GM06990 (cell line): ENCODE measurements at regions not wholly inside any gene's neighbourhood (a gene's known extent, or its start where the extent isn't known, plus 50 kb on each side); places are given as distances from the start of the nearest gene placed in this dataset.
"Not testable (repeated sequence)": the region's sequence is repeated elsewhere in the genome, so short reads cannot be mapped to it uniquely, and the experiment has no call there.

ENCODE experiments used
- DNase-seq: peaks from one replicate; pipeline ENCODE4 v3.0.0-alpha.2; 2011; ENCODE audit not compliant: insufficient read length; ENCODE audit errors: extremely low read depth
- H3K27me3 ChIP-seq: replicated peaks from 2 replicates; pipeline ENCODE4 v1.6.0; 2011; ENCODE audit warnings: low read length; ENCODE audit not compliant: control insufficient read depth, insufficient read depth
- H3K36me3 ChIP-seq: 2 replicates; pipeline ENCODE4 v1.5.1; 2011; ENCODE audit warnings: low read length; ENCODE audit not compliant: control insufficient read depth, insufficient read depth
- H3K4me3 ChIP-seq: replicated peaks from 2 replicates; pipeline ENCODE4 v1.5.1; 2011; ENCODE audit warnings: low read depth, mild to moderate bottlenecking, control low read depth, low read length

GRCh38 chr1:206359377-206359776 is 110.9 kb upstream of the IKBKE start:
- H3K27me3 ChIP-seq, DNase-seq, H3K36me3 ChIP-seq, H3K4me3 ChIP-seq: not testable (repeated sequence)

GRCh38 chr1:206361978-206362543 is 108.2 kb upstream of the IKBKE start:
- not testable (repeated sequence) for DNase-seq, H3K36me3 ChIP-seq, H3K4me3 ChIP-seq, H3K27me3 ChIP-seq

- H3K4me3 ChIP-seq, H3K27me3 ChIP-seq, H3K36me3 ChIP-seq, DNase-seq: not testable (repeated sequence)
Measured at GRCh38 chr1:206362994-206363393, 107.3 kb upstream of the IKBKE start.

- DNase-seq, H3K27me3 ChIP-seq, H3K4me3 ChIP-seq, H3K36me3 ChIP-seq: not testable (repeated sequence)
Measured at GRCh38 chr1:206365271-206365670, 105.0 kb upstream of the IKBKE start.

- not testable (repeated sequence) for DNase-seq, H3K27me3 ChIP-seq, H3K36me3 ChIP-seq, H3K4me3 ChIP-seq
Measured at GRCh38 chr1:206366131-206366530, 104.1 kb upstream of the IKBKE start.

- not testable (repeated sequence) for H3K36me3 ChIP-seq, H3K4me3 ChIP-seq, H3K27me3 ChIP-seq, DNase-seq
Measured at GRCh38 chr1:206366772-206367171, 103.5 kb upstream of the IKBKE start.

GRCh38 chr1:206367955-206368622 is 102.2 kb upstream of the IKBKE start:
- H3K36me3 ChIP-seq, H3K4me3 ChIP-seq, H3K27me3 ChIP-seq, DNase-seq: not testable (repeated sequence)

GRCh38 chr1:206374725-206375124 is 95.6 kb upstream of the IKBKE start:
- not testable (repeated sequence) for H3K36me3 ChIP-seq, DNase-seq, H3K4me3 ChIP-seq, H3K27me3 ChIP-seq

- H3K27me3 ChIP-seq, H3K36me3 ChIP-seq, DNase-seq, H3K4me3 ChIP-seq: not testable (repeated sequence)
Measured at GRCh38 chr1:206375552-206375951, 94.7 kb upstream of the IKBKE start.

- not testable (repeated sequence) for H3K36me3 ChIP-seq, H3K27me3 ChIP-seq, DNase-seq
Measured at GRCh38 chr1:206378506-206378905, 91.8 kb upstream of the IKBKE start.

GRCh38 chr1:206379245-206379644 is 91.0 kb upstream of the IKBKE start:
- not testable (repeated sequence) for DNase-seq, H3K4me3 ChIP-seq, H3K27me3 ChIP-seq, H3K36me3 ChIP-seq

More at GRCh38 chr1:206378506-206378905, 91.8 kb upstream of the IKBKE start:
- not testable (repeated sequence) for H3K4me3 ChIP-seq

GRCh38 chr1:206380163-206380790 is 90.0 kb upstream of the IKBKE start:
- DNase-seq, H3K27me3 ChIP-seq, H3K36me3 ChIP-seq, H3K4me3 ChIP-seq: not testable (repeated sequence)

- not testable (repeated sequence) for DNase-seq, H3K27me3 ChIP-seq, H3K36me3 ChIP-seq
Measured at GRCh38 chr1:206380791-206381610, 89.3 kb upstream of the IKBKE start.

More at GRCh38 chr1:206380791-206381610, 89.3 kb upstream of the IKBKE start:
- not testable (repeated sequence) for H3K4me3 ChIP-seq
